HG03095 (cell line): ENCODE measurements at regions not wholly inside any gene's neighbourhood (a gene's known extent, or its start where the extent isn't known, plus 50 kb on each side); places are given as distances from the start of the nearest gene placed in this dataset.

ENCODE experiments used
- ATAC-seq: cut with Tn5 transposase; IDR thresholded peaks from one replicate; pipeline ENCODE4 v1.9.1; 2021; ENCODE audit warnings: moderate library complexity; ENCODE audit not compliant: unreplicated experiment

GRCh38 chr4:167469436-167469835 lies 235.1 kb upstream of the SPOCK3 start:
- no peak for ATAC-seq

GRCh38 chr4:167475951-167476350 lies 241.7 kb upstream of the SPOCK3 start:
- ATAC-seq = no peak

- ATAC-seq = no peak
These were observed 257.7 kb upstream of the SPOCK3 start for GRCh38 chr4:167492007-167492406.

- ATAC-seq = no peak
These were observed 275.3 kb upstream of the SPOCK3 start for GRCh38 chr4:167509551-167509950.

- ATAC-seq = no peak
These were observed 289.8 kb upstream of the SPOCK3 start for GRCh38 chr4:167524091-167524490.

- no peak for ATAC-seq
These were observed 303.5 kb upstream of the SPOCK3 start for GRCh38 chr4:167537761-167538160.

- no peak for ATAC-seq
These were observed 307.0 kb upstream of the SPOCK3 start for GRCh38 chr4:167541286-167541685.

- ATAC-seq = no peak
These were observed 310.1 kb upstream of the SPOCK3 start for GRCh38 chr4:167544391-167544790.

- ATAC-seq = no peak
These were observed 315.7 kb upstream of the SPOCK3 start for GRCh38 chr4:167550021-167550420.

GRCh38 chr4:167555338-167556022 lies 321.2 kb upstream of the SPOCK3 start:
- peak; percentile 75 for ATAC-seq

- ATAC-seq = no peak
These were observed 344.6 kb upstream of the SPOCK3 start for GRCh38 chr4:167578906-167579305.

- no peak for ATAC-seq
These were observed 347.2 kb upstream of the SPOCK3 start for GRCh38 chr4:167581449-167581965.

- no peak for ATAC-seq
These were observed 353.1 kb upstream of the SPOCK3 start for GRCh38 chr4:167587361-167587760.

GRCh38 chr4:167595898-167596297 lies 361.6 kb upstream of the SPOCK3 start:
- ATAC-seq = no peak

GRCh38 chr4:167602157-167602556 lies 367.9 kb upstream of the SPOCK3 start:
- ATAC-seq = no peak

GRCh38 chr4:167606551-167606950 lies 372.3 kb upstream of the SPOCK3 start:
- ATAC-seq = no peak

GRCh38 chr4:167613381-167613780 lies 379.1 kb upstream of the SPOCK3 start:
- no peak for ATAC-seq

GRCh38 chr4:167614866-167615265 lies 380.6 kb upstream of the SPOCK3 start:
- ATAC-seq = no peak

GRCh38 chr4:167616476-167616875 lies 382.2 kb upstream of the SPOCK3 start:
- ATAC-seq = no peak

GRCh38 chr4:167622481-167623240 lies 388.4 kb upstream of the SPOCK3 start:
- peak; percentile 90 for ATAC-seq

- no peak for ATAC-seq
These were observed 388.9 kb upstream of the SPOCK3 start for GRCh38 chr4:167623241-167623572.

- no peak for ATAC-seq
These were observed 395.0 kb upstream of the SPOCK3 start for GRCh38 chr4:167629272-167629671.
